Panc1 (cell line): ENCODE measurements at regions not wholly inside any gene's neighbourhood (a gene's known extent, or its start where the extent isn't known, plus 50 kb on each side); places are given as distances from the start of the nearest gene placed in this dataset.

ENCODE experiments used
- ATAC-seq: fragments of 200-7000 bp; cut with Tn5 transposase; 2 replicates; pipeline ENCODE4 v1.9.1; 2020; ENCODE audit warnings: mild to moderate bottlenecking, moderate library complexity
- BruUV-seq: library from RNA; stranded (reverse); fragments of 400-500 nt; replicated peaks from 2 replicates; lab custom pipeline; 2021; lab: Mats Ljungman, UMichigan
- CTCF ChIA-PET: fragments of 300-600 bp; sonication (Branson Sonifier 250); formaldehyde crosslinking; loops from one replicate; lab custom pipeline; 2022; ENCODE audit warnings: antibody characterized with exemption; lab: Charles Lee
- POLR2A ChIA-PET: fragments of 300-600 bp; sonication (Branson Sonifier 250); formaldehyde crosslinking; loops from one replicate; lab custom pipeline; 2022; ENCODE audit warnings: antibody characterized with exemption; lab: Charles Lee
- DNase-seq: peaks from one replicate; pipeline ENCODE4 v3.0.0-alpha.2; 2010; ENCODE audit warnings: low read depth, low spot score
- H3K27ac ChIP-seq: 2 replicates; pipeline ENCODE4 v1.5.1; 2011; ENCODE audit warnings: mild to moderate bottlenecking, low read length, inconsistent platforms
- H3K27me3 ChIP-seq: fragments of 200-500 bp; sonication (Bioruptor generic); 2 replicates; pipeline ENCODE4 v1.6.0; 2014; ENCODE audit warnings: low read length, inconsistent platforms; ENCODE audit not compliant: control insufficient read depth, insufficient read depth
- H3K36me3 ChIP-seq: fragments of 200-500 bp; sonication (Bioruptor generic); 2 replicates; pipeline ENCODE4 v1.5.1; 2014; ENCODE audit warnings: inconsistent platforms, mild to moderate bottlenecking, low read length, moderate library complexity; ENCODE audit not compliant: control insufficient read depth, insufficient read depth
- H3K4me1 ChIP-seq: 2 replicates; pipeline ENCODE4 v1.5.1; 2011; ENCODE audit warnings: inconsistent platforms, mild to moderate bottlenecking, low read length, moderate library complexity; ENCODE audit not compliant: control insufficient read depth, insufficient read depth
- H3K4me3 ChIP-seq, 2 experiments: 2 replicates each; pipeline ENCODE4 v1.5.1; 2011 to 2012; ENCODE audit warnings: low read depth in 2 of 2, low read length in 2 of 2, mild to moderate bottlenecking in 2 of 2, inconsistent platforms in 1 of 2, moderate library complexity in 1 of 2
- H3K9me3 ChIP-seq: fragments of 200-500 bp; sonication (Bioruptor generic); 2 replicates; pipeline ENCODE4 v1.5.1; 2014; ENCODE audit warnings: low read depth, mild to moderate bottlenecking, inconsistent platforms, low read length, moderate library complexity; ENCODE audit not compliant: control insufficient read depth, insufficient read depth
- POLR2AphosphoS5 ChIP-seq: IDR thresholded peaks from 2 replicates; pipeline ENCODE4 v1.6.1; 2012; ENCODE audit warnings: mild to moderate bottlenecking, low read depth, low read length, moderate library complexity
- REST ChIP-seq, 2 experiments: IDR thresholded peaks; 2 replicates each; pipeline ENCODE4 v1.6.1; 2011 to 2012; ENCODE audit warnings: low read depth in 2 of 2, control low read depth in 1 of 2, low read length in 1 of 2, mild to moderate bottlenecking in 1 of 2, moderate library complexity in 1 of 2; ENCODE audit not compliant: insufficient read depth in 1 of 2
- SIN3A ChIP-seq: IDR thresholded peaks from 2 replicates; pipeline ENCODE4 v1.6.1; 2012; ENCODE audit warnings: low read depth, mild to moderate bottlenecking, low read length, moderate library complexity, borderline replicate concordance; ENCODE audit not compliant: insufficient read depth
- TCF7L2 ChIP-seq: IDR thresholded peaks from 2 replicates; pipeline ENCODE4 v1.6.1; 2011; ENCODE audit warnings: mild to moderate bottlenecking, low read depth, low read length, inconsistent platforms
- in situ Hi-C: cut with HindIII; loops from 2 replicates; pipeline ENCODE4 v1.10.0; 2016; ENCODE audit warnings: low sequenced_read_pairs, low pct_unique_long_range_greater_than_20kb
- intact Hi-C: fragments of 100-400 bp; cut with micrococcal nuclease; formaldehyde crosslinking; loops from one replicate; pipeline ENCODE4 v1.10.0; 2022; ENCODE audit not compliant: unreplicated experiment
- TF ChIP-seq, protein P1 (sequence below): fragments of 450-650 bp; IDR thresholded peaks from 2 replicates; pipeline ENCODE4 v1.5.1; 2017; ENCODE audit warnings: mild to moderate bottlenecking

GRCh38 chr2:224211181-224211480 lies 172.0 kb upstream of the SERPINE2 start:
- in situ Hi-C loops (no loop called here), intact Hi-C loops (no loop called here)
- Histone ChIP-seq H3K27ac (no peak overlapping the region), H3K27me3 (no peaks in the 10 kb centered on the region; the same call in 1 of the 2 replicates), H3K4me3 (no peak overlapping the region), H3K9me3 (no peaks in the 10 kb centered on the region), H3K4me1 (no peaks in the 10 kb centered on the region), H3K36me3 (no peaks in the 10 kb centered on the region)
- no peak for ATAC-seq
- ChIA-PET POLR2A (no interaction called here), CTCF (no interaction called here)
- DNase-seq: no peak
- TF ChIP-seq, protein P1, sequence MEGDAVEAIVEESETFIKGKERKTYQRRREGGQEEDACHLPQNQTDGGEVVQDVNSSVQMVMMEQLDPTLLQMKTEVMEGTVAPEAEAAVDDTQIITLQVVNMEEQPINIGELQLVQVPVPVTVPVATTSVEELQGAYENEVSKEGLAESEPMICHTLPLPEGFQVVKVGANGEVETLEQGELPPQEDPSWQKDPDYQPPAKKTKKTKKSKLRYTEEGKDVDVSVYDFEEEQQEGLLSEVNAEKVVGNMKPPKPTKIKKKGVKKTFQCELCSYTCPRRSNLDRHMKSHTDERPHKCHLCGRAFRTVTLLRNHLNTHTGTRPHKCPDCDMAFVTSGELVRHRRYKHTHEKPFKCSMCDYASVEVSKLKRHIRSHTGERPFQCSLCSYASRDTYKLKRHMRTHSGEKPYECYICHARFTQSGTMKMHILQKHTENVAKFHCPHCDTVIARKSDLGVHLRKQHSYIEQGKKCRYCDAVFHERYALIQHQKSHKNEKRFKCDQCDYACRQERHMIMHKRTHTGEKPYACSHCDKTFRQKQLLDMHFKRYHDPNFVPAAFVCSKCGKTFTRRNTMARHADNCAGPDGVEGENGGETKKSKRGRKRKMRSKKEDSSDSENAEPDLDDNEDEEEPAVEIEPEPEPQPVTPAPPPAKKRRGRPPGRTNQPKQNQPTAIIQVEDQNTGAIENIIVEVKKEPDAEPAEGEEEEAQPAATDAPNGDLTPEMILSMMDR: no peak
- no peak for TF ChIP-seq POLR2AphosphoS5
- TF ChIP-seq TCF7L2: no peak
- TF ChIP-seq REST (IDR thresholded peaks at IDR 0.05; ENCODE audit: insufficient read depth in 1 of 2, low read depth in 2 of 2, low read length in 1 of 2): no peak
- no peak for TF ChIP-seq SIN3A
- no TSS peak for BruUV-seq

DNA sequence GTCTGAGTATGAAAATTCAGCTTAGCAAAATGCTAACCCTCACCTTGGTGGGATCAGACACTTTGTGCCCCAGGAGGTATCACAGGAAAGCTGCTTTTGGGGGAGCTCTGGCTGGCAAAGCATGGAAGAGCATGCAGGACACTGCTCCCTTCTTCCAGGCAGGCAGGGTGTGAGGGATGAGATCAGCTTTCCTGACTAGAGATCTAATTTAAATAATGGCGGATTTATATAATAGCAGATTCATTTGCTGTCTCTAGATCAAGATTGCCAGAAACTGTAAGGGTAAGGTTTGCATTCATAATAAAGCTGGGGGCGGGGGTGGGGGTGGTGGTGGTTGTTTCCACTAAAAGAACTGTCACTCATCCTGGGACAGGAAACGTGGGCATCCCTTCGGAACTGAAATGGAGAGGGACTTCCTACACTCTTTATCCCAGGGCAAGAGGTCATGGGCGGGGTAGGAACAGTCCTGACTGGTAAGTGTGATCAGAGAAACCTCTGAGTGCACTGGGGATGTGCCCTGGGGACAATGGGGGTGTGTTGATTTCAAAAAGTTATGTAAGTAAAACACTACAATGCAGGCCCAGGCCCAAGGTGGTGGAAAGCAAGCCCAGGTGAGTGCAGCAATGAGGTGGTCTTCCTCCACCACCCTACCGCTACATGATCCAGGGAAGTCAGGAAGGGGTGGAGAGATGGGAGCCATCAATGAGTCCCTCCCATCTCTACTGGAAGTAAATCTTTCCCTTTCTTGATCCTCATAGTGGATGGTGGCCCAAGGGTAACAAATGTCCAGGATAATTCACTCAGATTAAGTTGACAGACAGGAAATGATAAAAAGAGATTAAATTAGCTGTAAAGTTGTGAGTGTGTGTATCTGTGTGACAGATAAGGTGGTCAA lies 171.4 kb upstream of the SERPINE2 start:
- Histone ChIP-seq H3K27me3 (no peaks in the 10 kb centered on the region; the same call in 1 of the 2 replicates), H3K36me3 (no peaks in the 10 kb centered on the region), H3K4me3 (no peak overlapping the region), H3K4me1 (no peaks in the 10 kb centered on the region), H3K27ac (no peak overlapping the region), H3K9me3 (no peaks in the 10 kb centered on the region)
- in situ Hi-C loops (no loop called here), intact Hi-C loops (no loop called here)
- CTCF ChIA-PET: no interaction called here
- ATAC-seq (no peak), DNase-seq (no peak)
- no TSS peak for BruUV-seq
- POLR2A ChIA-PET: no interaction called here
- no peak for TF ChIP-seq REST (IDR thresholded peaks at IDR 0.05; ENCODE audit: insufficient read depth in 1 of 2, low read depth in 2 of 2, low read length in 1 of 2)
- TF ChIP-seq POLR2AphosphoS5: no peak
- TF ChIP-seq TCF7L2: no peak
- TF ChIP-seq SIN3A: no peak
- TF ChIP-seq, protein P1: no peak
